ENCODE measurements at regions not wholly inside any gene's neighbourhood (a gene's known extent, or its start where the extent isn't known, plus 50 kb on each side); places are given as distances from the start of the nearest gene placed in this dataset.

DNA sequence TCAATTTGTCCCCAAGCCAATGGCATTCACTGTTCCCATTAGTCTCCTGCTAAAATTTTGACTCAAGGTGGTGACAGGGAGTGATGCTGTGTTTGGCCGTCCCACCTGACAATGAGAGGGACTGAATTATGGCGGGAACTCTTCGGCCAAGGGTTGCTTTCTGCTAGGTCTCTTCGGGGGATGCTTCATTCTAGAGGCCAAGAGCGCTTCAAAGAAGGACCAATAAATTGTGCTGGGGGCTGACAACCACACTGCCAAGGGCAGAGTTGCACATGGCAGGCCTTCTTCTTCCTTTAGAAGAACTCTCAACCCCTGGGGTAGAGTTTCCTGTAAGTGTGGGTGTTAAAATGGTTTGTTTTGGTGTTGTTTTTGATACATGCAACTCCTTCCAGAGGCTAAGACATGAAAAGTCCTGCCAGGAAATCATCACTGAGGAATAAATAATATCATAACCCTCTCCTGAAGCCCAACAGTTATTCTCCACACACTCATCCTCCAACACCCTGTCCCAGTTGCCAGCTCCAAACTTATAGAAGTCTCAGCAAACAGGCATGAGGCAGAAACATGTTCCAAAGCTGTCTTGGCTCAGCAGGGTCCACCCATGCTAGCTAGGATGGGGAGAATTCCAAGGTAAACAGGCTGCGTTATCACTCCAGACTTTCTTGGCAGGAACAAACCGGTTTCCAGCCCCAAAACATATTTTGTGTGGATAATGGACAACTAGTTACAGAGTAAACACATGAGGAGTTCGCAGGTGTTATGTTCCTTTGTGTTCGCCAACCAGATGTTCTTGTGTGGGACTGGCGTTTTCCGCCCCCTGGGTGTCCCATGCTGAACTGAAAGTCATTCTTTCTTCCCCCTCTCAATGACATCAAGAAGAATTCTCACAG, 396.7 kb upstream of the RGMA start:
- ATAC-seq (peak; percentile 70), DNase-seq (peak in 1 of 3 donors; percentile 27)
- TF ChIP-seq, protein P1, sequence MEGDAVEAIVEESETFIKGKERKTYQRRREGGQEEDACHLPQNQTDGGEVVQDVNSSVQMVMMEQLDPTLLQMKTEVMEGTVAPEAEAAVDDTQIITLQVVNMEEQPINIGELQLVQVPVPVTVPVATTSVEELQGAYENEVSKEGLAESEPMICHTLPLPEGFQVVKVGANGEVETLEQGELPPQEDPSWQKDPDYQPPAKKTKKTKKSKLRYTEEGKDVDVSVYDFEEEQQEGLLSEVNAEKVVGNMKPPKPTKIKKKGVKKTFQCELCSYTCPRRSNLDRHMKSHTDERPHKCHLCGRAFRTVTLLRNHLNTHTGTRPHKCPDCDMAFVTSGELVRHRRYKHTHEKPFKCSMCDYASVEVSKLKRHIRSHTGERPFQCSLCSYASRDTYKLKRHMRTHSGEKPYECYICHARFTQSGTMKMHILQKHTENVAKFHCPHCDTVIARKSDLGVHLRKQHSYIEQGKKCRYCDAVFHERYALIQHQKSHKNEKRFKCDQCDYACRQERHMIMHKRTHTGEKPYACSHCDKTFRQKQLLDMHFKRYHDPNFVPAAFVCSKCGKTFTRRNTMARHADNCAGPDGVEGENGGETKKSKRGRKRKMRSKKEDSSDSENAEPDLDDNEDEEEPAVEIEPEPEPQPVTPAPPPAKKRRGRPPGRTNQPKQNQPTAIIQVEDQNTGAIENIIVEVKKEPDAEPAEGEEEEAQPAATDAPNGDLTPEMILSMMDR (IDR thresholded peaks at IDR 0.05) = no peak
- Histone ChIP-seq H3K36me3 (ENCODE audit: low read depth) (no peaks in the 10 kb centered on the region), H3K4me1 (ENCODE audit: low read depth) (no peaks in the 10 kb centered on the region), H3K4me3 (no peak overlapping the region), H3K9me3 (no peaks in the 10 kb centered on the region)
- intact Hi-C loops (cut with DNase I, micrococcal nuclease) = no loop called here

DNA sequence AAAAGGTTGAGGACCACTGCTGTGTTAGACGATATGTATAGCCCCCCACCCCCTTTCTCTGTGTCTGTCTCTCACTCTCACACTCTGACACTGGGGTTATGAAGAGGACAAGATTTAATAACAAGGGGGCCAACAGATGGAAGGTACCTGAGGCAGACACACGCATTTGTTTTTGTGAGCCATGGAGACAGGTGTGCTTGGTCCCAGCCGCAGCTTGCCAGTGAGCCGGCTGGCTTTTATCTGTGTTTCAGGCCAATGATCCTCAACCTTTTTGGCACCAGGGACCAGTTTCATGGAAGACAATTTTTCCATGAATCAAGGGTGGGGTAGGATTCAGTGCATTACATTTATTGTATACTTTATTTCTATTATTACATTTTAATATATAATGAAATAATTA, 394.9 kb upstream of the RGMA start:
- TF ChIP-seq, protein P1 (IDR thresholded peaks at IDR 0.05) = no peak
- intact Hi-C loops (cut with DNase I, micrococcal nuclease) = no loop called here
- Histone ChIP-seq H3K36me3 (ENCODE audit: low read depth) (no peaks in the 10 kb centered on the region), H3K4me1 (ENCODE audit: low read depth) (no peaks in the 10 kb centered on the region), H3K9me3 (no peaks in the 10 kb centered on the region), H3K4me3 (no peak overlapping the region)
- no peak for ATAC-seq
- DNase-seq = no peak

DNA sequence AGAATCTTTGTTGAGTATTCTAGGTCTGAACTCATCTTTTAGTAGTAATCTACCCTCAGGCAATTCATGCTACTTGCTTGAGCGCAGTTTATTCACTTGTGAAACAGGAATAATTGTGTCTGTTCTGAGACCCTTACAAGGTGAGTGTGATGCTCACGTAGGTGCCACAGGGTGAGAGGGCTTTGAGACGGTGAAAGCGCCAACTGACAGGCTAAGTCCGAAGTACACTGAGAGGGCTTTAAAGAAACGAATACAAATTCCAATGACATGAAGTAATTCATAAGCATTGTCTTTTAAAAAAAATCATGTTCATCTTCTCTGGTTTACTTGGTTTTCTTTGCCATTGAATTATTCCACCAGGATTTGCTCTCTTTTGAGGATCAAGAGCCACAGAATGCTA, 393.7 kb upstream of the RGMA start:
- H3K4me3 ChIP-seq = no peak overlapping the region
- no peaks in the 10 kb centered on the region for H3K9me3 ChIP-seq
- DNase-seq (no peak), ATAC-seq (no peak)
- no peaks in the 10 kb centered on the region for H3K36me3 ChIP-seq (ENCODE audit: low read depth)
- no peaks in the 10 kb centered on the region for H3K4me1 ChIP-seq (ENCODE audit: low read depth)
- intact Hi-C loops (cut with DNase I, micrococcal nuclease) = no loop called here
- TF ChIP-seq, protein P1 (IDR thresholded peaks at IDR 0.05) = no peak

DNA sequence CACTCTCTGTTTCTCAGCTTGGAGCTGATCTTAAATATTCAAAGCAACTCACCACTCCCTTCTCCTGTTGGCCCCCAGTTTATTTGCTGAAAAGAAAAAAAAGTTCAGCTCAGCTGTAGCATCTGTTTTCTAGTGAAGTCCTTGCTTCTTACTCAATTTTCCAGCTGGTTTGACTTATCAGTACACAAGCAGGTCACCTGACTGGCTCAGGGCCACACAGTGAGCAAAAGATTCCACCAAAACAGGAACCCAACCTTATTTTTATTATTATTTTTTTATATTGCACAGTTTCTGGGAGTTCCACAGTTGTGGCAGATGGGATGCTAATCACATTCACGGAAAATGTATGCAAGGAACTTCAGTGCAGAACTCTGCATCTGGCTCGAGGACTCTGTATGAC, 390.7 kb upstream of the RGMA start:
- H3K36me3 ChIP-seq (ENCODE audit: low read depth) = no peaks in the 10 kb centered on the region
- no peaks in the 10 kb centered on the region for H3K4me1 ChIP-seq (ENCODE audit: low read depth)
- DNase-seq = no peak
- intact Hi-C loops (cut with DNase I, micrococcal nuclease) = no loop called here
- TF ChIP-seq, protein P1 (IDR thresholded peaks at IDR 0.05) = no peak
- H3K4me3 ChIP-seq = no peak overlapping the region
- H3K9me3 ChIP-seq = no peaks in the 10 kb centered on the region
- no peak for ATAC-seq

DNA sequence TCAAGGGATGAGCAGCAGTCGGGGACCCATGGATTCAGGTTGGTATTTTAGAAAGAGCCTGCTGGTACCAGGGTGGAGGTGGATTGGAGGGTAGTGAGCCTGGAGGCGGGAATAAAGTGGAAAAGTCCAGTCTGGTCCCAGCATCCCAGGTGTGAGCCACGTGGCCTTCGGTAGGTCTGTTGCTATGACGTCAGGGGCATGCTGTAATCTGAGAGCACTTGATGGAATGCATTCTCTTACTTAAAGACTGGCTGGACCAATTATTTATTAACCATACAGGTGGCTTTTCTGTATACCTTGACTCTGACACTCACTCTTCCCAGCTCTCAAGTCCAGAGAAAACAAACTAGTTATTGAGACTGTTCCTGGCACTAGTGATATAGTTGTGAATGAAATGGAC, 389.9 kb upstream of the RGMA start:
- Histone ChIP-seq H3K4me3 (no peak overlapping the region), H3K36me3 (ENCODE audit: low read depth) (no peaks in the 10 kb centered on the region), H3K4me1 (ENCODE audit: low read depth) (no peaks in the 10 kb centered on the region), H3K9me3 (no peaks in the 10 kb centered on the region)
- TF ChIP-seq, protein P1 (IDR thresholded peaks at IDR 0.05) = no peak
- no peak for DNase-seq
- intact Hi-C loops (cut with DNase I, micrococcal nuclease) = no loop called here
- no peak for ATAC-seq

Measured in mucosa of descending colon (tissue), 3 donors.